HepG2 (cell line): ENCODE measurements at regions not wholly inside any gene's neighbourhood (a gene's known extent, or its start where the extent isn't known, plus 50 kb on each side); places are given as distances from the start of the nearest gene placed in this dataset.

Source experiments
- ATAC-seq: fragments of 200-7000 bp; cut with Tn5 transposase; 3 replicates; pipeline ENCODE4 v1.9.1; 2020; ENCODE audit warnings: mild to moderate bottlenecking, moderate library complexity
- BruUV-seq: library from RNA; stranded (reverse); fragments of 400-500 nt; replicated peaks from 2 replicates; lab custom pipeline; 2021; lab: Mats Ljungman, UMichigan
- CTCF ChIA-PET: fragments of 300-600 bp; formaldehyde crosslinking; extraction: SDS; loops from one replicate; lab custom pipeline; 2021; ENCODE audit warnings: low total read pairs, inconsistent platforms, low intra/inter-chr PET ratio; lab: Yijun Ruan, JAX
- POLR2A ChIA-PET: fragments of 350-600 bp; sonication (Branson Sonifier 250); formaldehyde crosslinking; loops from one replicate; lab custom pipeline; 2020; ENCODE audit warnings: antibody characterized with exemption, inconsistent platforms; lab: Yijun Ruan, JAX
- DNase-seq: peaks from one replicate; pipeline ENCODE4 v3.0.0-alpha.2; 2015; ENCODE audit warnings: low spot score
- FAIRE-seq: peaks from 3 replicates; lab custom pipeline; 2011; peaks lifted over from hg19 to GRCh38; lab: Jason Lieb, UNC
- H2AFZ ChIP-seq: one replicate; pipeline ENCODE4 v1.6.1; 2011; ENCODE audit warnings: low read length, inconsistent platforms
- H3K27ac ChIP-seq: fragments of 300-600 bp; 3 replicates; pipeline ENCODE4 v1.8.0; 2011; ENCODE audit warnings: mixed run types, mild to moderate bottlenecking, mixed read lengths, low read length, inconsistent platforms; ENCODE audit not compliant: insufficient read depth; ENCODE audit errors: extremely low read length
- H3K27me3 ChIP-seq, 2 experiments: fragments of 200-600 bp in 1 of 2; 2 replicates in 1 of 2; 3 replicates in 1 of 2; pipeline versions ENCODE4 v1.6.0 to v1.8.0; 2011; ENCODE audit warnings: low read length in 2 of 2, mild to moderate bottlenecking in 2 of 2, moderate library complexity in 2 of 2, inconsistent platforms in 1 of 2; ENCODE audit not compliant: insufficient read depth in 2 of 2, control insufficient read depth in 1 of 2
- H3K36me3 ChIP-seq, 2 experiments: fragments of 200-600 bp in 1 of 2; replicated peaks in 1 of 2; 2 replicates in 1 of 2; 3 replicates in 1 of 2; pipeline versions ENCODE4 v1.5.1 to v1.8.0; 2011; ENCODE audit warnings: low read length in 2 of 2, inconsistent platforms in 1 of 2; ENCODE audit not compliant: insufficient read depth in 2 of 2, control insufficient read depth in 1 of 2
- H3K4me1 ChIP-seq: 2 replicates; pipeline ENCODE4 v1.5.1; 2012; ENCODE audit warnings: low read length, inconsistent platforms; ENCODE audit not compliant: insufficient read depth
- H3K4me2 ChIP-seq: 2 replicates; pipeline ENCODE4 v1.6.0; 2011; ENCODE audit warnings: low read depth, low read length, inconsistent platforms
- H3K4me3 ChIP-seq, 3 experiments: fragments of 200-600 bp in 1 of 3; sonication (generic), shearing (Covaris generic) in 1 of 3; replicated peaks in 1 of 3; 2 replicates each; pipeline ENCODE4 v1.5.1; 2011 to 2016; ENCODE audit warnings: low read length in 3 of 3, inconsistent platforms in 2 of 3, low read depth in 2 of 3, mild to moderate bottlenecking in 2 of 3, control low read depth in 1 of 3, mixed read lengths in 1 of 3; ENCODE audit not compliant: insufficient read depth in 1 of 3
- H3K79me2 ChIP-seq: one replicate; pipeline ENCODE4 v1.6.1; 2011; ENCODE audit warnings: low read length, inconsistent platforms; ENCODE audit not compliant: insufficient read depth
- H3K9ac ChIP-seq: 2 replicates; pipeline ENCODE4 v1.6.0; 2011; ENCODE audit warnings: mild to moderate bottlenecking, low read depth, low read length, inconsistent platforms; ENCODE audit not compliant: insufficient read depth
- H3K9me3 ChIP-seq: 2 replicates; pipeline ENCODE4 v1.5.1; 2012; ENCODE audit warnings: mild to moderate bottlenecking, low read length
- H4K20me1 ChIP-seq: 2 replicates; pipeline ENCODE4 v1.6.0; 2011; ENCODE audit warnings: inconsistent platforms, mild to moderate bottlenecking, low read length, moderate library complexity; ENCODE audit not compliant: insufficient read depth
- ARNT ChIP-seq: fragments of 450-650 bp; IDR thresholded peaks from 2 replicates; pipeline ENCODE4 v1.6.1; 2017
- ATF7 ChIP-seq, 2 experiments: fragments of 450-650 bp in 1 of 2; sonication (generic) in 1 of 2; formaldehyde crosslinking in 1 of 2; IDR thresholded peaks; 2 replicates each; pipeline versions ENCODE4 v1.4.0 to v1.6.1; 2016 to 2020; ENCODE audit warnings: antibody characterized with exemption in 1 of 2, mild to moderate bottlenecking in 1 of 2, missing genetic modification reagents in 1 of 2
- BATF2 ChIP-seq: sonication (generic); formaldehyde crosslinking; IDR thresholded peaks from 2 replicates; pipeline ENCODE4 v1.8.0; 2022; ENCODE audit warnings: mild to moderate bottlenecking, missing genetic modification reagents, moderate library complexity
- BCLAF1 ChIP-seq: fragments of 450-650 bp; IDR thresholded peaks from 2 replicates; pipeline ENCODE4 v1.6.1; 2017; ENCODE audit warnings: mild to moderate bottlenecking
- ERF ChIP-seq: IDR thresholded peaks from 2 replicates; pipeline ENCODE4 v1.6.1; 2018; ENCODE audit warnings: missing biosample characterization, missing genetic modification reagents
- GPBP1L1 ChIP-seq: sonication (generic); formaldehyde crosslinking; IDR thresholded peaks from 2 replicates; pipeline ENCODE4 v1.5.0; 2020; ENCODE audit warnings: mild to moderate bottlenecking, missing genetic modification reagents
- GPN1 ChIP-seq: sonication (generic); formaldehyde crosslinking; IDR thresholded peaks from 2 replicates; pipeline ENCODE4 v1.5.1; 2020; ENCODE audit warnings: missing genetic modification reagents, borderline replicate concordance
- HDAC6 ChIP-seq: fragments of 200-600 bp; sonication (generic); IDR thresholded peaks from 2 replicates; pipeline ENCODE4 v1.7.0; 2017; ENCODE audit warnings: mild to moderate bottlenecking, antibody characterized with exemption, low read length, low read depth
- HNF4A ChIP-seq: sonication (generic); formaldehyde crosslinking; IDR thresholded peaks from 2 replicates; pipeline ENCODE4 v1.4.0; 2020; ENCODE audit warnings: missing genetic modification reagents
- ZNF382 ChIP-seq: sonication (generic); formaldehyde crosslinking; IDR thresholded peaks from 2 replicates; pipeline ENCODE4 v1.5.0; 2020; ENCODE audit warnings: missing genetic modification reagents, mild to moderate bottlenecking, borderline replicate concordance
- ZNF558 ChIP-seq: sonication (generic); formaldehyde crosslinking; IDR thresholded peaks from 2 replicates; pipeline ENCODE4 v1.9.0; 2022; ENCODE audit warnings: mild to moderate bottlenecking, missing genetic modification reagents, borderline replicate concordance
- ZNF567 ChIP-seq: sonication (generic); formaldehyde crosslinking; IDR thresholded peaks from 2 replicates; pipeline ENCODE4 v1.8.1; 2023; ENCODE audit warnings: mild to moderate bottlenecking, missing genetic modification reagents, borderline replicate concordance
- ZNF577 ChIP-seq: sonication (generic); formaldehyde crosslinking; IDR thresholded peaks from 2 replicates; pipeline ENCODE4 v1.4.0; 2020; ENCODE audit warnings: mild to moderate bottlenecking, low read depth, missing genetic modification reagents, borderline replicate concordance
- ZNF740 ChIP-seq: sonication (generic); formaldehyde crosslinking; IDR thresholded peaks from 2 replicates; pipeline ENCODE4 v1.4.0; 2020; ENCODE audit warnings: missing genetic modification reagents
- ZSCAN20 ChIP-seq: sonication (generic); formaldehyde crosslinking; IDR thresholded peaks from 2 replicates; pipeline ENCODE4 v1.4.0; 2020; ENCODE audit warnings: missing genetic modification reagents, mild to moderate bottlenecking, borderline replicate concordance
- whole genome bisulfite sequencing: methylation state at CpG from one replicate; pipeline ENCODE4 v1.1.6; 2017; ENCODE audit warnings: low lambda C conversion rate; 5-methylcytosine and 5-hydroxymethylcytosine counted together
- in situ Hi-C: cut with HindIII; loops from 2 replicates; pipeline ENCODE4 v1.10.0; 2017; ENCODE audit warnings: low pct_unique_long_range_greater_than_20kb; ENCODE audit not compliant: extremely low pct_ligation_motif_present
- intact Hi-C: fragments of 100-400 bp; cut with micrococcal nuclease; formaldehyde crosslinking; loops from one replicate; pipeline ENCODE4 v1.10.0; 2022; ENCODE audit not compliant: unreplicated experiment

GRCh38 chr3:187979564-187979963 is 174.4 kb upstream of the LPP start:
- POLR2A ChIA-PET = no interaction called here
- in situ Hi-C loops (no loop called here), intact Hi-C loops (no loop called here)
- H3K4me3 ChIP-seq = no peak overlapping the region
- H3K4me1 ChIP-seq = peaks cover 53% of the 10 kb centered on the region
- no peak overlapping the region for H3K27ac ChIP-seq
- CTCF ChIA-PET = no interaction called here
- H3K27me3 ChIP-seq = no peaks in the 10 kb centered on the region
- FAIRE-seq = no peak
- no peaks in the 10 kb centered on the region for H3K79me2 ChIP-seq
- H3K4me2 ChIP-seq = no peak overlapping the region
- no peak overlapping the region for H3K9ac ChIP-seq
- no TSS peak for BruUV-seq
- WGBS = 86% methylated on average over 1 of the region's 2 CpGs
- DNase-seq = no peak
- H3K36me3 ChIP-seq = no peaks in the 10 kb centered on the region
- H4K20me1 ChIP-seq = no peaks in the 10 kb centered on the region
- peaks cover 6% of the 10 kb centered on the region; the same call in 1 of the 2 replicates for H3K9me3 ChIP-seq
- TF ChIP-seq ZNF577 (CRISPR knock-in tag) (no peak), ZNF567 (CRISPR knock-in tag) (no peak), ERF (CRISPR knock-in tag) (no peak), HDAC6 (no peak), ATF7 (IDR thresholded peaks at IDR 0.05) (no peak), ATF7 (CRISPR knock-in tag; IDR thresholded peaks at IDR 0.05) (no peak), GPN1 (CRISPR knock-in tag) (no peak), ZNF558 (CRISPR knock-in tag) (no peak), BCLAF1 (no peak), BATF2 (no peak), ZNF382 (CRISPR knock-in tag) (no peak), ARNT (no peak), GPBP1L1 (CRISPR knock-in tag) (no peak), ZNF740 (CRISPR knock-in tag) (no peak), HNF4A (CRISPR knock-in tag) (no peak), ZSCAN20 (CRISPR knock-in tag) (no peak)
- no peak overlapping the region for H2AFZ ChIP-seq
- no peak for ATAC-seq
